ENCODE measurements at regions not wholly inside any gene's neighbourhood (a gene's known extent, or its start where the extent isn't known, plus 50 kb on each side); places are given as distances from the start of the nearest gene placed in this dataset.
"Not testable (repeated sequence)": the region's sequence is repeated elsewhere in the genome, so short reads cannot be mapped to it uniquely, and the experiment has no call there.

GRCh38 chr13:71213252-71213821, 653.7 kb downstream of the DACH1 start:
- no peak for DNase-seq

GRCh38 chr13:71210861-71211260, 656.1 kb downstream of the DACH1 start:
- DNase-seq = no peak

- no peak for DNase-seq
Measured at GRCh38 chr13:71209217-71209616, 657.8 kb downstream of the DACH1 start.

DNA sequence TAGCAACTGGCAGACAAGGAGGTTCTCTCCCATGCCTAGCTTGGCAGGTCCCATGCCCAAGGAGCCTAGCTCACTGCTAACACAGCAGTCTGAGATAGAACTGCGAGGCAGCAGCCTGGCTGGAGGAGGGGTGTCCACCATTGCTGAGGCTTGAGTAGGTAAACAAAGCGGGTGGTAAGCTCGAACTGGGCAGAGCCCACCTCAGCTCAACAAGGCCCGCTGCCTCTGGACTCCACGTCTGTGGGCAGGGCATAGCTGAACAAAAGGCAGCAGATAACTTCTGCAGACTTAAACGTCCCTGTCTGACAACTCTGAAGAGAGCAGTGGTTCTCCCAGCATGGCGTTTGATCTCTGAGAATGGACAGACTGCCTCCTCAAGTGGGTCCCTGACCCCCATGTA, 682.4 kb downstream of the DACH1 start:
- not testable (repeated sequence) for DNase-seq

- DNase-seq = not testable (repeated sequence)
Measured at GRCh38 chr13:71183352-71183751, 683.7 kb downstream of the DACH1 start.

DNA sequence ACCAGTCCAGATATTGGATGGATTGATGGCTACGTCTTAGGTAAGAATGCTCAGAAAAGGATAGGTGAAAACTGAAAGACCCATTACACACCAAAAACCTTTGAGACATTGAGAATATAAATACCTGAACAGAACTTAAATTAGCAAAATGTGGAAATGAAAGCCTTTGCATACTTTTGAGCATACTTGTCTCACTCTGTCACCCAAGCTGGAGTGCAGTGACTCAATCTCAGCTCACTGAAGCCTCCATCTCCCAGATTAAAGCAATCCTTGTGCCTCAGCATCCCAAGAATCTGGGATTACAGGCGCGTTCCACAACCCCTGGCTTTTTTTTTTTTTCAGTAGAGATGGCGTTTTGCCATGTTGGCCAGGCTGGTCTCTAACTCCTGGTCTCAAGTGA, 695.3 kb downstream of the DACH1 start:
- DNase-seq = no peak

- no peak for DNase-seq
Measured at GRCh38 chr13:71169180-71169579, 697.8 kb downstream of the DACH1 start.

GRCh38 chr13:71156550-71156949, 710.5 kb downstream of the DACH1 start:
- no peak for DNase-seq

GRCh38 chr13:71149498-71150363, 717.3 kb downstream of the DACH1 start:
- no peak for DNase-seq

DNA sequence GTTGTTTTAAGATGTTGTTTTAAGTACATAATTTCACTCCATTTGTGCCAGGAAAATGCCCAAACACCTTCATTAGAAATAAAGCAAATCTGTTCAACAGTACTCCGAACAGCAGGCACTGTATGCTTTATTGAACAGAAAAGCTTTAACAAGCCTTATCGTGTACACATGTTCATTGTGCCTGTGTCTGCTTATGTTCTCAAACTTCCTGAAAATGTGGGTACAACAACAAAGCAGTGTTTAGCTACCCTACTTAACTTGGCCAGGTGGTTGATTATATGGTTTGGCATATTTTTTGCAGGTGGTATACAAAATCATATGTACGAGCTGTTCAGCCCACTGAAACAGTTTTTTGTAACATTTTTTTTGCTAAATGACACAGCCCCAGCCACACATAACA, 718.0 kb downstream of the DACH1 start:
- DNase-seq = no peak

DNA sequence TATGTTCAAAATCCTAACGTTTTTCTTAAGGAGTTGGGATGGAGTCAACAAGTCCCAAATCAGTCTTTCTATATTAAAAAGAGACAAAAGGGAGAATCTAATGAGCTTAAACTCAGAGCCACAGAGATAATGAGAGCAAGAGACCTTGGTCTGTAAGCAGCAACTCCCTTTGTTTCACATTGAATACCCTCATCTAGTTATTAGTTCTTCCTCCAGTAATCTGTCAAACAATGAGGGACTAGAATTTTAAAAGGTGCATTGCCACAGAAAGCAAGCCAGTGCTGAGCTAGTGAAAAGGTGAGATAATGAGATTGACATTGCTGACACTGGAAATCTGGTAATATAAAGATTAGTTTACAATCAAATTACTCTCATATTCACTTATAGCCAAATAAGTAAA, 718.6 kb downstream of the DACH1 start:
- DNase-seq = no peak

DNA sequence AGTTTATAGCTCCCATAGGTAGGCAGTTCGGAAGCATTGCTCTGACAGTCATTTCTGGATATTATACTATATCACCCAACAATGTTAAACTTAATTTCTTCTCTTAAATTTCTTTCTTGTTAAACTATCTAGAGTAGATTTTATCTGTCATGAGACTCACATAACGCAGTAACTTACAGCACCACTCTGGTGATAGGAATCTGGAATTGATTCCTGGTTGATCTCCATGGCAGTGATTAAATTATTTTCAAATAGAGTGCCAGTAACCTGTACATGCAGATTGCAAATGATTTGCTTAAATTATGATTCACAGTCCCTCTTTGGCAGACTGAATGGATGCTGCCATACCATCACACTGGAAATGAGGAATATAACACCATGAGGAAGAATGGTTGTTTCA, 722.1 kb downstream of the DACH1 start:
- DNase-seq = no peak

GRCh38 chr13:71137101-71137500, 729.9 kb downstream of the DACH1 start:
- DNase-seq = no peak

DNA sequence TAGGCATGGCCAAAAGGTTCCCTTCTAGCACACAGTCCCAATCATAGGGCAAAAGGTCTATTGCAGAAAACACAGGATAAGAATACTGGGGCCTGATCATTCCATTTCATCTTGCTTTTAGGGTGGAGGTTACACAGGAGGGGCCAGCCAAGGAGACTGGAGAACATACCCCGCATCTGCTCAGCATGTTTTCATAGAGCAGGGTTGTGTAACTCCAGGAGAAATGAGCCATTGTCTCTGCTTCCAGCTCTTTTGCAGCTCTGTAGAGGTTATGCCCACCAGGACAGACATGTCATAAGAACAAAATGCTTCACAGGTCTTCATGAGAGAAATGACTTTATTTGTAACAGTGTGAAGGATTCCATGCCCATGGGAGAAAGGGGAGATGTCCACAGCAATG, 742.8 kb downstream of the DACH1 start:
- DNase-seq = no peak

GRCh38 chr13:71118779-71119364, 748.1 kb downstream of the DACH1 start:
- DNase-seq = no peak

DNA sequence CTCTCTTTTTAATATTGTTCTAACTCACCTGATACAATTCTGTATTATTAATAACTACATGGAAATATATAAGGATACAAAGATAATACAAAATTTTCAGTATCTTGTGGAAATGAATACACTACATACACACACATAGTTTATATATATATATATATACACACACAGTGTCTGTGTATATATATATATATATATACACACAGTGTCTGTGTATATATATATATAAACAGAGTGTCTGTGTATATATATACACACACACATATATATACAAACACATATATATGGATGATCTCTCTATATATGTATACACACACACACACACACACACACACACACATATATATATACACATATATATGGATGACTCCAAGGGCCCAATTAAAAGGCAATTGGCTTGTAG, 749.1 kb downstream of the DACH1 start:
- no peak for DNase-seq

DNA sequence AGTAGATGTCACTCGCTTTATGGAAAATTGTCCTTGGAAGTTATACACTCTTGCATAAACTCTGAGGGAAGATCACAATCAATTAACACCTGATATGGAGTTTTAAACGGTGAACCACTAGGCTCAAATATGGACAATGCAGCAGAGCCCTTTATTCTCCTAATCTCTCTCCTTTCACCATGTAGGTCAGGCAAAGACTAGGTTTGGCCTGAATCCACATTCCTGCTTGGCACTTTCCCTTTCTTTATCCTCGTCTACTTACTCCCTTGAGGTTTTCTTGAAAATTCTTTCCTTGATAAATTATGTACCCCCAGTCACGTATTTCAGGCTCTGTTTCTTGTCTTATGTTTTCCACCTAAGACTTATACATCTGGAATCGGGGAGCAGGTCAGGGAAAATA, 751.7 kb downstream of the DACH1 start:
- DNase-seq = no peak

GRCh38 chr13:71096421-71096820, 770.6 kb downstream of the DACH1 start:
- peak; percentile 35 for DNase-seq

- DNase-seq = no peak
Measured at GRCh38 chr13:71090990-71091389, 776.0 kb downstream of the DACH1 start.

GRCh38 chr13:71089056-71089455, 777.9 kb downstream of the DACH1 start:
- DNase-seq = peak; percentile 31

DNA sequence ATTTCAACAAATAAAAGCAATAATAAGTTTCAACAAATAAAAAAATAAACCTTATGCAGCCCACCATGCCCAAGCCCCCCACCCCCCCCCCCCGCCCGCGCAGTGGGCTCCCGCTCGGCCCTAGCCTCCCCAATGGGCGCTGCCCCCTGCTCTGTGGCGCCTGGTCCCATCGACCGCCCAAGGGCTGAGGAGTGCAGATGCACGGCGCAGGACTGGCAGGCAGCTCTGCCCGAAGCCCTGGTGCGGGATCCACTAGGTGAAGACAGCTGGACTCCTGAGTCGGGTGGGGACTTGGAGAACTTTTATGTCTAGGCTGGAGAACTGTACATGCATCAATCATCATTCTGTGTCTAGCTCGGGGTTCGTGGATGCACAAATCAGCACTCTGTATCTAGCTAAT, 779.6 kb downstream of the DACH1 start:
- DNase-seq = no peak

DNA sequence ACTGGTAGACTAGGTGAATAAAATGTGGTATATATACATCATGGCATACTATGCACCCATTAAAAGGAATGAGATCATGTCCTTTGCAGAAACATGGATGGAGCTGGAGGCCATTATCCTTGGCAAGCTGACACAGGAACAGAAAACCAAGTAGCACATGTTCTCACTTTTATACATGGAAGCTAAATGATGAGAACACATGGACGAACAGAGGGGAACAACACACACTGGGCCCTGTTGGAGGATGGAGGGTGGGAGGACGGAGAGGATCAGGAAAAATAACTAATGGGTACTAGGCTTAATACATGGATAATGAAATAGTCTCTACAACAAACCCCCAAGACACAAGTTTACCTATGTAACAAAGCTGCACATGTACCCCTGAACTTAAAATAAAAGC, 780.0 kb downstream of the DACH1 start:
- no peak for DNase-seq

GRCh38 chr13:71082631-71083030, 784.4 kb downstream of the DACH1 start:
- DNase-seq = no peak

- DNase-seq = no peak
Measured at GRCh38 chr13:71079638-71080037, 787.4 kb downstream of the DACH1 start.

All from right hindlimb (tissue), 1 donor.